Lower lobe of right lung (tissue), 2 donors: ENCODE measurements at regions not wholly inside any gene's neighbourhood (a gene's known extent, or its start where the extent isn't known, plus 50 kb on each side); places are given as distances from the start of the nearest gene placed in this dataset.

Source experiments
- ATAC-seq, 2 donors: fragments of 200-7000 bp; cut with Tn5 transposase; one replicate each; pipeline ENCODE4 v1.9.1; 2020 to 2022; ENCODE audit warnings: mild to moderate bottlenecking in 2 of 2, moderate library complexity in 2 of 2
- DNase-seq: peaks from one replicate; pipeline ENCODE4 v3.0.0-alpha.2; 2020
- H3K27ac ChIP-seq: fragments of 200-600 bp; one replicate; pipeline ENCODE4 v1.8.0; 2022
- H3K27me3 ChIP-seq: fragments of 200-600 bp; one replicate; pipeline ENCODE4 v1.8.0; 2022; ENCODE audit warnings: low read depth
- H3K36me3 ChIP-seq: fragments of 200-600 bp; one replicate; pipeline ENCODE4 v1.8.0; 2022; ENCODE audit warnings: mild to moderate bottlenecking
- H3K4me1 ChIP-seq: fragments of 200-600 bp; one replicate; pipeline ENCODE4 v1.8.0; 2022
- H3K4me3 ChIP-seq: fragments of 200-600 bp; one replicate; pipeline ENCODE4 v1.8.0; 2022; ENCODE audit warnings: mild to moderate bottlenecking
- H3K9me3 ChIP-seq: fragments of 200-600 bp; one replicate; pipeline ENCODE4 v1.8.0; 2022
- intact Hi-C: fragments of 100-400 bp; cut with DNase I; formaldehyde crosslinking; loops from one replicate; pipeline ENCODE4 v1.11.0; 2022
- TF ChIP-seq, protein P1 (sequence below): fragments of 200-600 bp; IDR thresholded peaks from one replicate; pipeline ENCODE4 v1.8.0; 2022; ENCODE audit warnings: antibody characterized with exemption, mild to moderate bottlenecking
- donor health status: DM: no; HTN: yes; CAD: no; lungs with severe emphysema.

DNA sequence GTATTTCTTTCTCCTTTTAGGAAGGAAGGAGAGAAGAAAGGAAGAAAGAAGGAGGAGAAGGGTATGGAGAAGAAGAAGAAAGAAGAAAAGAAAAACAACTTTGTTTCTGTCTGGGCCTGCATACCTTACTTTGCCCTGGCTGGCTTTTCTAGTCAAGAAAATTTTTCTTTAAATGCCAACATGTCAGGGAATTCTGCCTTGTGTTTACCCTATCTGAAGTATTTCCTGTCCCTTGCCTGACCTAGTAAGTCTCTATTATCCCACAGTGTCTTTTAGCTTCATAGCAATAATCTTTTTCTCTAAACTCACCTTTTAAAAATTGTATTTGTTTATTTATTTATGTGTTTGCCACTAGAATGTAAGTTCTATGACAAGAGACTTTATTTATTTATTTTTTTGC, 1864.1 kb downstream of the EFNA5 start:
- H3K4me3 ChIP-seq, result no peak overlapping the region
- H3K4me1 ChIP-seq, result no peaks in the 10 kb centered on the region
- DNase-seq, result no peak
- intact Hi-C loops, result no loop called here
- no peaks in the 10 kb centered on the region for H3K36me3 ChIP-seq
- no peaks in the 10 kb centered on the region for H3K9me3 ChIP-seq
- H3K27me3 ChIP-seq, result no peaks in the 10 kb centered on the region
- no peak overlapping the region for H3K27ac ChIP-seq
- TF ChIP-seq, protein P1, sequence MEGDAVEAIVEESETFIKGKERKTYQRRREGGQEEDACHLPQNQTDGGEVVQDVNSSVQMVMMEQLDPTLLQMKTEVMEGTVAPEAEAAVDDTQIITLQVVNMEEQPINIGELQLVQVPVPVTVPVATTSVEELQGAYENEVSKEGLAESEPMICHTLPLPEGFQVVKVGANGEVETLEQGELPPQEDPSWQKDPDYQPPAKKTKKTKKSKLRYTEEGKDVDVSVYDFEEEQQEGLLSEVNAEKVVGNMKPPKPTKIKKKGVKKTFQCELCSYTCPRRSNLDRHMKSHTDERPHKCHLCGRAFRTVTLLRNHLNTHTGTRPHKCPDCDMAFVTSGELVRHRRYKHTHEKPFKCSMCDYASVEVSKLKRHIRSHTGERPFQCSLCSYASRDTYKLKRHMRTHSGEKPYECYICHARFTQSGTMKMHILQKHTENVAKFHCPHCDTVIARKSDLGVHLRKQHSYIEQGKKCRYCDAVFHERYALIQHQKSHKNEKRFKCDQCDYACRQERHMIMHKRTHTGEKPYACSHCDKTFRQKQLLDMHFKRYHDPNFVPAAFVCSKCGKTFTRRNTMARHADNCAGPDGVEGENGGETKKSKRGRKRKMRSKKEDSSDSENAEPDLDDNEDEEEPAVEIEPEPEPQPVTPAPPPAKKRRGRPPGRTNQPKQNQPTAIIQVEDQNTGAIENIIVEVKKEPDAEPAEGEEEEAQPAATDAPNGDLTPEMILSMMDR, result no peak
- ATAC-seq, result no peak

DNA sequence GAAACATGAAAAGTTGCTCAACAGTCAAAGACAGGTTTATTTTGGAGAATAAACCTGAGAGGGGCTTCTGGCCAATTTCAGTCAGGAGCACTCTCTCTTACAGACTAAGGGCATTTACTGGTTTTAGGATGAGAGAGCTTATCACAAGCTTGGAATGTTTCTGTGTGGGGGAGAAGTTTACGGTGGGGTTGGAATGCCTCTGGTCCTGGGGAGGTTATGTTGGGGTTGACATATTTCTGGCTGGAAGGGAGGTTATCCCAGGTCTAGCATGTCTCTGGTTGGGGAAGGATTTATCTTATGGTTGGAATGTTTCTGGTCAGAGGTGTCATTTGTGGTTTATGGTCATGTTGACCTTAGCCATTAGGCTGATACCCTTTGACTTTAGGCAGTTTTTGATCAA, 1867.3 kb downstream of the EFNA5 start:
- no peaks in the 10 kb centered on the region for H3K4me1 ChIP-seq
- no peaks in the 10 kb centered on the region for H3K27me3 ChIP-seq
- intact Hi-C loops, result no loop called here
- no peak for ATAC-seq
- H3K36me3 ChIP-seq, result no peaks in the 10 kb centered on the region
- no peak for DNase-seq
- no peak overlapping the region for H3K4me3 ChIP-seq
- no peak overlapping the region for H3K27ac ChIP-seq
- TF ChIP-seq, protein P1, result no peak
- no peaks in the 10 kb centered on the region for H3K9me3 ChIP-seq

DNA sequence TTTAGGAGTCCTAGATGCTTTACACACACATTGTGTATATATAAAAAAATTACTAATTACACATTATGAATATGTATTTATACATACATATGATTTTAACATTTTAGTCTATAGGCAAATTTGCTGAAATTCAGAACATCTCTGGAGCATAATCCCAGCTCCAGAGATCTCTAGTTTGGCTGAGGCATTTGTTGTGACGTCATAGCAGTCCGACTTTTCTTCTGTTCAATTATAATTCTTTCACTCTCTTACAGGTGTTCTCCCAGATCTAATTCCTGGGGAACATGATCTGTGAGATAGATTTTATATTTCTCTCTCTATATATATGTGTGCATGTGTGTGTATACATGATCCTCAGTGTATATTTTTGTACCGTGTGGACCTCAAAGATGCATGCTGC, 1876.2 kb downstream of the EFNA5 start:
- no peaks in the 10 kb centered on the region for H3K9me3 ChIP-seq
- TF ChIP-seq, protein P1, result no peak
- H3K27ac ChIP-seq, result no peak overlapping the region
- no peaks in the 10 kb centered on the region for H3K4me1 ChIP-seq
- intact Hi-C loops, result no loop called here
- DNase-seq (no peak), ATAC-seq (no peak)
- no peak overlapping the region for H3K4me3 ChIP-seq
- H3K27me3 ChIP-seq, result no peaks in the 10 kb centered on the region
- no peaks in the 10 kb centered on the region for H3K36me3 ChIP-seq

DNA sequence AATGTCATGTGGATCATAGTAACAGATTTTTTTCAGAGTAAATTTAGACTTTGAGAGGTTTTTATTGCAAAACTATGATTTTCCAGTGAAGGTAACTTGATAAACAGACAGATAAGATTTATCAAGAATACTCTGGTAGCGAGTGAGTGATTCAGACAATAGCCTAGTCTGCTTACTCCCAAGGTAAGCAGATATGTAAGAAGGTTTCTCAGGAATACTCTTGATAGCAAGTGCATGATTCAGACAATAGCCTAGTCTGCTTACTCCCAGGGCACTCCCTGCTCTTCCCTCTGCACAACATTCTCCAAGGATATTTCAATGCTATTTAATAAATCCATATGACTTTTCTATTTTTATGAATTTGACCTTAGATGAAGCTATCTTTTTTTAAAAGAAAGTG, 1881.5 kb downstream of the EFNA5 start:
- Histone ChIP-seq H3K27ac (no peak overlapping the region), H3K36me3 (no peaks in the 10 kb centered on the region), H3K27me3 (no peaks in the 10 kb centered on the region), H3K4me3 (no peak overlapping the region), H3K4me1 (no peaks in the 10 kb centered on the region), H3K9me3 (no peaks in the 10 kb centered on the region)
- ATAC-seq (no peak), DNase-seq (no peak)
- intact Hi-C loops, result no loop called here
- TF ChIP-seq, protein P1, result no peak

DNA sequence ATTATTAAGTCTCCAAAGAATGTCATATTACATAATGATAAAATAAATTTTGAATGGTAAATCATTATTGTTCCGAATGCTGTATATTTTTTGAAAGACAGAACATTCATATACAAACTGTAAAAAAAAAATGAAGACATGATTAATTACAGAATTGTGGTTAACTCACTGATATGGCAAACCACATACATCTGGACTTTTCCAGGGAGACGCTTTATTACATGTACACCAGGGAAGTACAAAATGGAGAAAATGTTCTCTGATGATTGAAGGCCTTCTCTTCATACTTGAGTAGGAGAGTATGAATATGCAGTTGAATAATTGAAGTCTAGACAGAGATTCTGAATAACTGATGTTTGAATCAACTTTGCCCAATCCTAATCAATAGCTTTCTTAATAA, 1886.9 kb downstream of the EFNA5 start:
- no peak for ATAC-seq
- TF ChIP-seq, protein P1, result no peak
- Histone ChIP-seq H3K27me3 (no peaks in the 10 kb centered on the region), H3K4me3 (no peak overlapping the region), H3K4me1 (no peaks in the 10 kb centered on the region), H3K27ac (no peak overlapping the region), H3K9me3 (no peaks in the 10 kb centered on the region), H3K36me3 (no peaks in the 10 kb centered on the region)
- intact Hi-C loops, result no loop called here
- DNase-seq, result no peak

DNA sequence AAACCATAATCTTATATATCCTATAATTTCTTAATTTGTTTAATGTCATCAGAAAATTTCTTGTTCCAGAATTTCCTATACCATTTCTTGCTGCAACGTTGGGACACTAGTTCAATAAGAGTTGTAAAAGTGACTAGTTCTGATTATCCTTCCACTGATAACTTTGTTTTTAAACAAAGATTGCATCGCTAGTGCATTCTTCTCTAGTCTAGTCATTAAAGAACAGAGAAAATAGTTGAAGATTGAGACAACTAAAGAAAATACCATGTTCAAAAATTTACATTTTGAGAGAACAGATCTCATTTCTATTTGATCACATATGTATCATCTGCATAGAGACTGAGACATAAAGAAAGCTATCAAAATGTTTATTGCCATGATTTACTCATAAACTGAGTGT, 1888.2 kb downstream of the EFNA5 start:
- no peak for ATAC-seq
- DNase-seq, result no peak
- H3K4me1 ChIP-seq, result no peaks in the 10 kb centered on the region
- no peak overlapping the region for H3K27ac ChIP-seq
- H3K4me3 ChIP-seq, result no peak overlapping the region
- no peaks in the 10 kb centered on the region for H3K27me3 ChIP-seq
- TF ChIP-seq, protein P1, result no peak
- no peaks in the 10 kb centered on the region for H3K36me3 ChIP-seq
- intact Hi-C loops, result no loop called here
- H3K9me3 ChIP-seq, result no peaks in the 10 kb centered on the region
